ENCODE measurements at regions not wholly inside any gene's neighbourhood (a gene's known extent, or its start where the extent isn't known, plus 50 kb on each side); places are given as distances from the start of the nearest gene placed in this dataset.

- no peaks in the 10 kb centered on the region for H4K20me1 ChIP-seq (ENCODE audit: insufficient read depth, low read length)
- H3K27me3 ChIP-seq (ENCODE audit: control insufficient read depth in 1 of 2, insufficient read depth in 2 of 2, low read length in 2 of 2): peaks cover 0 to 7% of the 10 kb centered on the region in 2 experiments; a peak in 1 of 5 replicates
- no peaks in the 10 kb centered on the region for H3K36me3 ChIP-seq (replicated peaks in 1 of 2; ENCODE audit: control insufficient read depth in 1 of 2, insufficient read depth in 2 of 2, low read length in 2 of 2)
- H3K79me2 ChIP-seq (ENCODE audit: insufficient read depth, low read length): no peaks in the 10 kb centered on the region
- no peak overlapping the region for H3K27ac ChIP-seq (ENCODE audit: extremely low read length, insufficient read depth, low read length)
- in situ Hi-C loops (cut with HindIII; ENCODE audit: extremely low pct_ligation_motif_present, low pct_unique_long_range_greater_than_20kb): no loop called here
- H3K4me1 ChIP-seq (ENCODE audit: insufficient read depth, low read length): peaks cover 25% of the 10 kb centered on the region
- ATAC-seq (no peak), FAIRE-seq (no peak), DNase-seq (ENCODE audit: low spot score) (no peak)
- no peak overlapping the region for H3K9ac ChIP-seq (ENCODE audit: insufficient read depth, low read depth, low read length)
- WGBS (ENCODE audit: low lambda C conversion rate): 37% methylated on average over 3 of the region's 3 CpGs
- intact Hi-C loops (cut with micrococcal nuclease; ENCODE audit: unreplicated experiment): no loop called here
- ChIA-PET CTCF (ENCODE audit: low intra/inter-chr PET ratio, low total read pairs) (no interaction called here), POLR2A (no interaction called here)
- no peak overlapping the region for H2AFZ ChIP-seq (ENCODE audit: low read length)
- no peak overlapping the region for H3K4me3 ChIP-seq (replicated peaks in 1 of 3; ENCODE audit: insufficient read depth in 1 of 3, low read depth in 2 of 3, low read length in 3 of 3)
- BruUV-seq (replicated peaks): no TSS peak
- TF ChIP-seq ZC3H13 (CRISPR knock-in tag; IDR thresholded peaks at IDR 0.05) (no peak), SOX13 (IDR thresholded peaks at IDR 0.05) (no peak), SOX13 (CRISPR knock-in tag; conservative IDR thresholded peaks at IDR 0.05 in 1 of 2, IDR thresholded peaks at IDR 0.05 in 1 of 2) (no peak), SSRP1 (CRISPR knock-in tag; IDR thresholded peaks at IDR 0.05) (no peak), ZFAT (CRISPR knock-in tag; conservative IDR thresholded peaks at IDR 0.05) (no peak)
- no peaks in the 10 kb centered on the region for H3K9me3 ChIP-seq (ENCODE audit: low read length)
- no peak overlapping the region for H3K4me2 ChIP-seq (ENCODE audit: low read depth, low read length)
Observed at GRCh38 chr12:3966376-3966775, 93.2 kb upstream of the PARP11 start.

GRCh38 chr12:3965046-3965445 is 91.8 kb upstream of the PARP11 start:
- in situ Hi-C loops (cut with HindIII; ENCODE audit: extremely low pct_ligation_motif_present, low pct_unique_long_range_greater_than_20kb): no loop called here

More at GRCh38 chr12:3965046-3965445, 91.8 kb upstream of the PARP11 start:
- no peaks in the 10 kb centered on the region for H3K79me2 ChIP-seq (ENCODE audit: insufficient read depth, low read length)
- no peaks in the 10 kb centered on the region for H3K36me3 ChIP-seq (replicated peaks in 1 of 2; ENCODE audit: control insufficient read depth in 1 of 2, insufficient read depth in 2 of 2, low read length in 2 of 2)
- intact Hi-C loops (cut with micrococcal nuclease; ENCODE audit: unreplicated experiment): no loop called here
- H3K27me3 ChIP-seq (ENCODE audit: control insufficient read depth in 1 of 2, insufficient read depth in 2 of 2, low read length in 2 of 2): no peaks in the 10 kb centered on the region
- ChIA-PET CTCF (ENCODE audit: low intra/inter-chr PET ratio, low total read pairs) (interaction anchor here (0.7 to 1.3 kb wide), 2 partner anchors 72 to 311 kb away, joined by 3 to 4 read pairs; no protein-coding TSS in a partner anchor), POLR2A (no interaction called here)
- H3K27ac ChIP-seq (ENCODE audit: extremely low read length, insufficient read depth, low read length): no peak overlapping the region
- H3K4me3 ChIP-seq (replicated peaks in 1 of 3; ENCODE audit: insufficient read depth in 1 of 3, low read depth in 2 of 3, low read length in 3 of 3): no peak overlapping the region
- H3K9me3 ChIP-seq (ENCODE audit: low read length): no peaks in the 10 kb centered on the region
- WGBS (ENCODE audit: low lambda C conversion rate): 83% methylated on average over 3 of the region's 3 CpGs
- H3K4me2 ChIP-seq (ENCODE audit: low read depth, low read length): no peak overlapping the region
- DNase-seq (ENCODE audit: low spot score): no peak
- no TSS peak for BruUV-seq (replicated peaks)
- ATAC-seq: no peak
- H2AFZ ChIP-seq (ENCODE audit: low read length): no peak overlapping the region
- H3K4me1 ChIP-seq (ENCODE audit: insufficient read depth, low read length): peaks cover 35% of the 10 kb centered on the region
- no peak overlapping the region for H3K9ac ChIP-seq (ENCODE audit: insufficient read depth, low read depth, low read length)
- FAIRE-seq: no peak
- no peaks in the 10 kb centered on the region for H4K20me1 ChIP-seq (ENCODE audit: insufficient read depth, low read length)
- peak; percentile 42 to 46; a peak in 3 of 4 replicates for TF ChIP-seq MAFK (conservative IDR thresholded peaks at IDR 0.05 in 1 of 2, IDR thresholded peaks at IDR 0.05 in 1 of 2; ENCODE audit: low read length in 2 of 2)
- TF ChIP-seq IRX3 (CRISPR knock-in tag; IDR thresholded peaks at IDR 0.05; ENCODE audit: borderline replicate concordance, low read depth): no peak
- TF ChIP-seq MAFF (IDR thresholded peaks at IDR 0.05; ENCODE audit: low read depth, low read length): 0 out of 2 replicates have a peak, but pooled peaks have one; percentile 37
